A673 (cell line): ENCODE measurements at regions not wholly inside any gene's neighbourhood (a gene's known extent, or its start where the extent isn't known, plus 50 kb on each side); places are given as distances from the start of the nearest gene placed in this dataset.

Source experiments
- BruUV-seq: library from RNA; stranded (reverse); fragments of 400-500 nt; replicated peaks from 2 replicates; lab custom pipeline; 2021; lab: Mats Ljungman, UMichigan
- CTCF ChIA-PET: fragments of 300-600 bp; sonication (Branson Sonifier 250); formaldehyde crosslinking; loops from one replicate; lab custom pipeline; 2022; ENCODE audit warnings: antibody characterized with exemption; lab: Charles Lee
- POLR2A ChIA-PET: fragments of 300-600 bp; sonication (Branson Sonifier 250); formaldehyde crosslinking; loops from one replicate; lab custom pipeline; 2022; ENCODE audit warnings: antibody characterized with exemption; ENCODE audit not compliant: low non-redundant PET; lab: Charles Lee
- DNase-seq: peaks from one replicate; pipeline ENCODE4 v3.0.0-alpha.2; 2015; ENCODE audit warnings: low spot score
- H3K27ac ChIP-seq: fragments of 200-600 bp; sonication (generic); 2 replicates; pipeline ENCODE4 v1.5.1; 2016; ENCODE audit warnings: mixed run types, low read depth, mild to moderate bottlenecking, mixed read lengths, antibody characterized with exemption, low read length; ENCODE audit not compliant: poor library complexity, severe bottlenecking
- H3K27me3 ChIP-seq: fragments of 200-600 bp; sonication (generic); replicated peaks from 2 replicates; pipeline ENCODE4 v1.6.1; 2017; ENCODE audit warnings: mixed run types, low read depth, mild to moderate bottlenecking, mixed read lengths, antibody characterized with exemption, low read length; ENCODE audit not compliant: insufficient read depth, poor library complexity
- H3K36me3 ChIP-seq: fragments of 200-600 bp; sonication (generic); 2 replicates; pipeline ENCODE4 v1.6.1; 2016; ENCODE audit warnings: mixed run types, mild to moderate bottlenecking, mixed read lengths, antibody characterized with exemption, low read length; ENCODE audit not compliant: insufficient read depth, poor library complexity, severe bottlenecking
- H3K4me1 ChIP-seq: fragments of 200-600 bp; sonication (generic); 2 replicates; pipeline ENCODE4 v1.6.1; 2017; ENCODE audit warnings: mixed run types, mild to moderate bottlenecking, mixed read lengths, antibody characterized with exemption, low read length; ENCODE audit not compliant: insufficient read depth, poor library complexity, severe bottlenecking
- H3K4me3 ChIP-seq: fragments of 200-600 bp; sonication (generic); 2 replicates; pipeline ENCODE4 v1.5.1; 2016; ENCODE audit warnings: low read depth, mixed run types, mild to moderate bottlenecking, mixed read lengths, low read length; ENCODE audit not compliant: poor library complexity, severe bottlenecking
- H3K9me3 ChIP-seq: fragments of 200-600 bp; sonication (generic); 2 replicates; pipeline ENCODE4 v1.6.1; 2016; ENCODE audit warnings: mixed run types, low read depth, mild to moderate bottlenecking, mixed read lengths, antibody characterized with exemption, low read length; ENCODE audit not compliant: poor library complexity, severe bottlenecking
- CTCF ChIP-seq: fragments of 300-800, 200-600 bp; sonication (generic); conservative IDR thresholded peaks from 2 replicates; pipeline ENCODE4 v1.5.1; 2017; ENCODE audit warnings: low read depth, mild to moderate bottlenecking, antibody characterized with exemption, low read length, moderate library complexity, mixed read lengths
- EZH2 ChIP-seq: fragments of 200-600 bp; sonication (generic); IDR thresholded peaks from 2 replicates; pipeline ENCODE4 v1.6.1; 2017; ENCODE audit warnings: borderline replicate concordance, low read depth, mild to moderate bottlenecking, mixed read lengths, antibody characterized with exemption, low read length; ENCODE audit not compliant: poor library complexity, severe bottlenecking
- intact Hi-C: fragments of 100-400 bp; cut with micrococcal nuclease; formaldehyde crosslinking; loops from one replicate; pipeline ENCODE4 v1.10.0; 2022; ENCODE audit not compliant: unreplicated experiment

GRCh38 chr4:89562746-89563145 lies 255.1 kb upstream of the GPRIN3 start:
- H3K9me3 ChIP-seq = no peaks in the 10 kb centered on the region
- no peak overlapping the region for H3K4me3 ChIP-seq
- no TSS peak for BruUV-seq
- no peaks in the 10 kb centered on the region for H3K4me1 ChIP-seq
- intact Hi-C loops = no loop called here
- no peak for TF ChIP-seq EZH2
- no peak for TF ChIP-seq CTCF
- POLR2A ChIA-PET = no interaction called here
- no peaks in the 10 kb centered on the region for H3K27me3 ChIP-seq
- CTCF ChIA-PET = no interaction called here
- DNase-seq = no peak
- no peaks in the 10 kb centered on the region for H3K36me3 ChIP-seq
- H3K27ac ChIP-seq = no peak overlapping the region

- Histone ChIP-seq H3K4me1 (no peaks in the 10 kb centered on the region), H3K4me3 (no peak overlapping the region), H3K27me3 (no peaks in the 10 kb centered on the region), H3K9me3 (no peaks in the 10 kb centered on the region), H3K27ac (no peak overlapping the region), H3K36me3 (no peaks in the 10 kb centered on the region)
- ChIA-PET CTCF (no interaction called here), POLR2A (no interaction called here)
- intact Hi-C loops = no loop called here
- no peak for DNase-seq
- no peak for TF ChIP-seq EZH2
- no peak for TF ChIP-seq CTCF
- BruUV-seq = no TSS peak
Observed at GRCh38 chr4:89561048-89561447, 253.4 kb upstream of the GPRIN3 start.

GRCh38 chr4:89558147-89558546 lies 250.5 kb upstream of the GPRIN3 start:
- DNase-seq = peak; percentile 28
- no peak overlapping the region for H3K4me3 ChIP-seq
- ChIA-PET CTCF (interaction anchor here (1.5 kb wide), 1 partner anchor 14 kb away, joined by 4 read pairs; no protein-coding TSS in a partner anchor), POLR2A (no interaction called here)
- H3K36me3 ChIP-seq = no peaks in the 10 kb centered on the region
- intact Hi-C loops = no loop called here
- H3K4me1 ChIP-seq = no peaks in the 10 kb centered on the region
- H3K27me3 ChIP-seq = no peaks in the 10 kb centered on the region
- TF ChIP-seq CTCF (peak; percentile 47), EZH2 (no peak)
- no TSS peak for BruUV-seq
- no peak overlapping the region for H3K27ac ChIP-seq
- no peaks in the 10 kb centered on the region for H3K9me3 ChIP-seq
